CD4-positive, alpha-beta T cell treated with Interleukin-17A for 1 hour (primary cell): ENCODE measurements at regions not wholly inside any gene's neighbourhood (a gene's known extent, or its start where the extent isn't known, plus 50 kb on each side); places are given as distances from the start of the nearest gene placed in this dataset.

Experiments used
- DNase-seq: peaks from one replicate; pipeline ENCODE4 v3.0.0-alpha.2; 2020

DNA sequence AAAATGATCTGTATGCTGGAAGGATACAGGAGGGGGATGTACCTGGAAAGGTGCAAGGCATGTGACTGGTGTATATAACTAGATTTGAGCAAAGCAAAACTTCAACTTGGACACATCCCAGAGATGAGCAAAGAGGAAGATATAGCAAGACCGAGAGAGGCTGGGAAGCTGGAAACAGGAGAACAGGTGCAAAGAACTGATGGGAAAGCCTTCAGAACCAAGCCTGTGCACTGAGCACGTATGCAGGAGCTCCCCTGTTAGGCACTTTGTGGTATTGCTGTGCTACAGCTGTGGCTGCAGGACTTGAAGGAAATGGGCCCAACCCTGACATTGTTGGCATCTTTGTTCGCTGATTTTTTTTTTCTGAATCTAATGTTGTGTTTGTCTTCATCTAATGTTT lies 120.7 kb upstream of the PWP1 start:
- DNase-seq = no peak

- DNase-seq = no peak
Observed at GRCh38 chr12:107565551-107565950, 120.0 kb upstream of the PWP1 start.

DNA sequence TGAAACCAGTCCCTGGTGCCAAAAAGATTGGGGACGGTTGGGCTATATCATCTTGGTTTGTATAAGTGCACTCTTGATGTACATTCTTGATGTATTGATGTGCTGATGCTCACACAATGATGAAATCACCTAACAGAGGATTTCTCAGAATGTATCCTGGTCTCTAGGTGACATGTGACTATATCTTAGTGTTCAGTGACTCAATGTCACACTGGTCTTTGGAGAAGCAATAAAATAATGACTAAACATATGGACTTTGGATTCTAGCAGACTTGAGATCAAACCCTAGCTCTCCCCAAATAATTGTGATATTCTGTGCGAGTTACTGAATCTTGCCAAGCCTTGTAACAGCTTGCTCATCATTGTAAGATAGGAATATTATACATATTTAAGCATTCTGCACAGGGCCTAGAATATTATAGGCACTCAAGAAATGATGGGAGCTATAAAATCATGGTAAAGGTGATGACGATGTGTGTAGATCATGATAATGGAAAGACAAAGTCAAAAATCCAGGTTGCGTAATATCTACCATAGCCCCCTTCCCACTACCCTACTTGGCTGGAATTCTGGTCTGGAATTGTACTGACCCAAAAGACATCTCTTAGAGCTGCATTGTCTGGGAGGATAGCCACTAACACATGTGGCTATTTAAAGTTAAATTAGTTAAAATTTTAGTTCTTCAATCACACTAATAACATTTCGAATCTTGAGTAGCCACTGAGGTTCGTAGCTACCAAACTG lies 117.6 kb upstream of the PWP1 start:
- no peak for DNase-seq

GRCh38 chr12:107568718-107569117 lies 116.9 kb upstream of the PWP1 start:
- no peak for DNase-seq

GRCh38 chr12:107570721-107571120 lies 114.9 kb upstream of the PWP1 start:
- no peak for DNase-seq

GRCh38 chr12:107571492-107571891 lies 114.1 kb upstream of the PWP1 start:
- no peak for DNase-seq

DNA sequence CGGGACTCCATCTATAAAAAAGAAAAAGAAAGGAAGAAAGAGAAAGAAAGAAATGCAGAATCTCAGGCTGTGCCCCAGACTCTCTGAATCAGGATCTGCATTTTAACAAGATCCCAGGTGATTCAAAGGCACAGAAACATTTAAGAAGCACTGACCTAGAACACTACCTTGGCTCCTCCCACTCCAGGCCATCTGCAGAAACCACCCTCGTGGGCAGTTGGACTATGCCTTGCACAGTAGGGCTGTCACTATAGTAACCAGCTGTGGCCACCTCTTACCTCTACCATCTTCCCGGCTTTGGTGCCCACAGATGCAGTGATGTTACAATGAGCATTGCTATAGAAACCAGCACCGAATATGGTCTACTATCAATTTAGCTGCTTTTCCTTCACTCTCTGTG lies 110.9 kb upstream of the PWP1 start:
- DNase-seq = no peak

DNA sequence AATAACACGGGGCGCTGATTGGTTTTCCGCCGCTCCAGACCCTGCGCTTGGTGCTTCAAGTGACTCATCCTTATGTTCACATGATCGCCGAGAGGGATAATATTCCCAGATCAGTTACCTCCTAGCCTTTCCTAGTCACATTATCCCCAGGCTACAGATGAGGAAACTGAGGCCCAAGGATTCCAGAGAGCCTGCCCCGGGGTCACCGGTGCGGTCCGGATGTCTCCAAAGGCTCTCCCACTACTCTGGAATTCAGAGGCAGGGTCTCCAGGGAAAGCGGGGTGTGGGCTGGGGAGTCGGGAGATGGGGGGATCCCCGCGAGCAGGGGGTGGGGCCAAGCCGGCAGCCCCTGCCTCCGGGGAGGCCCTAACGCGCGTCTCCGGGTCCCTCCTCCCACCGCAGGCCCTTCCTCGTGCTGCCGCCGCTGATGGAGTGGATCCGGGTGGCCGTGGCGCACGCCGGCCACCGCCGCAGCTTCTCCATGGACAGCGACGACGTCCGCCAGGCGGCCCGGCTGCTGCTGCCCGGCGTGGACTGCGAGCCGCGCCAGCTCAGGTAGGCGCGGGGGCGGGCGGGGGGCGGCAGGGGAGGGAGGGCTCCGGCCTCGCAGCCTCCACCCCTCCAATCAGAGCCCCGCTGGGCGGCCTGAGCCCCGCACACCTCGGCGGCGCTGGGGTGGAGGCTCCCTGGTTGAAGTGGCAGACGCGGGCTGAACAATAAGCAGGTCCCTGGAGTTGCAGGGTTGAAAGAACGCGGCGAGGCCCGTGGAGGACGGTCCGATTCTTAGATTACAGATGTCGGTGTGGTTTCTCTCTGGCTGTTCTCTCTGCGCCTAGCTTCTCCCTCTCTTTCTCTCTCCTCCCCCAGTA lies 104.6 kb upstream of the PWP1 start:
- no peak for DNase-seq

GRCh38 chr12:107581619-107582015 lies 104.0 kb upstream of the PWP1 start:
- no peak for DNase-seq

GRCh38 chr12:107583551-107583950 lies 102.0 kb upstream of the PWP1 start:
- no peak for DNase-seq

- DNase-seq = no peak
Observed at GRCh38 chr12:107584563-107584962, 101.0 kb upstream of the PWP1 start.

- DNase-seq = no peak
Observed at GRCh38 chr12:107586256-107586970, 99.2 kb upstream of the PWP1 start.

GRCh38 chr12:107590413-107590812 lies 95.2 kb upstream of the PWP1 start:
- DNase-seq = no peak

GRCh38 chr12:107590814-107591375 lies 94.7 kb upstream of the PWP1 start:
- no peak for DNase-seq

GRCh38 chr12:107593713-107594381 lies 91.8 kb upstream of the PWP1 start:
- DNase-seq = no peak

- DNase-seq = no peak
Observed at GRCh38 chr12:107594995-107595394, 90.6 kb upstream of the PWP1 start.

DNA sequence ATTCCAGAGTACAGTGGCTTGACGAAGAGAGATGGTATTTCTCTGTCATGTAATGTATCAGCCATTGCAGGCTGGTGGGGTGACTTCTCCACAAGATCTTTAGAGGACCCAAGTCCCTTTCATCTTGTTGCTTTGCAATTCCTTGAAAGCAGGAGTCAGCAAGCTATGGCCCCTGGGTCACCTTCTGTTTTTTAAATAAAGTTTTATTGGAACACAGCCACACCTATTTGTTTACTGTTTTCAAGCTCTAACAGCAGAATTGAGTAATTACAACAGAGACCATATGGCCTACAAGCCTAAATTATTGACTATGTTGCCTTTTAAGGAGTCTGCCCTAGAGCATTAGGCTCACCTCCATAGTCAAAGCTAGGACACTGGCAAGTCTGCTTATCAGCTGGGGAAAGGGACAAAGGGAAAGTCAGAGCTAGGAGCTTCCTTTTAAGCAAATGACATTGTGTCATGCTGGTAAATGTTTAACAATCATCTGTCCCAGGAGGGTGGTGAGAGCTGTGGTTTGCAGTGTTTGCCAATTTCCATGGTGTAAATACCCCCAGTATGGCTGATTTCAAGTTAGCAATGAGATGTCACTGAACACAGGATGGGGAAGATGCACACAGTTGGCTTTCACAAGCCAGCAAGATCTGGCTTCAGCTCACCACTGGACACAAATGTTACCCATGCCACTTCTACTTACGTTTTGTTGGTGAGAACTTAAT lies 87.7 kb upstream of the PWP1 start:
- no peak for DNase-seq

GRCh38 chr12:107598906-107599305 lies 86.7 kb upstream of the PWP1 start:
- DNase-seq = no peak

DNA sequence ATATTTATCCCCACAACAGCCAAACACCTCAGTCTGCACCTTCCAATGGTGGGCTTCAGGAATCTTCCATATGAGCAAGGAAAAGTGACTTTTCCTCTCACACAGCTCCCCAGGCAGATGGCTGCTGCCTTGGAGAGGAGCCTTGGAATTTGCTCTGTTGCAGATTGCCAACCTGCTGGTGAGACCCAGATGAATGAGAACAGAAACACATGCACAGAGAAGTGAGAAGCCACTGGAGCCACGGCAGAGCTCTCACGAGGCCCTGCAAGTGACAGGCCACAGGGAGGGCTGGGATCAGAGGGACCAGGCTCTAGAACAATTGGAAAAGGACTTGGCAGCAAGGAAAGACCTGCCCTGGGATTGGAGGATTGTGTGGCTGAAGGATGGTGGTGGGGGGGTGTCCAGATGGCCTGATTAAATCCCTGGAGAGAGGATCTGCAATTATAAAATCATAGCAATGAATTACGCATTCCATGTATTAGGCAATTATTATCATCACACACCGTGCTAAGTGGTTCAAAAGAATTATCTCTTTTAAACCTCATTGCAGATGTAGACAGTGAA lies 84.9 kb upstream of the PWP1 start:
- DNase-seq = no peak

DNA sequence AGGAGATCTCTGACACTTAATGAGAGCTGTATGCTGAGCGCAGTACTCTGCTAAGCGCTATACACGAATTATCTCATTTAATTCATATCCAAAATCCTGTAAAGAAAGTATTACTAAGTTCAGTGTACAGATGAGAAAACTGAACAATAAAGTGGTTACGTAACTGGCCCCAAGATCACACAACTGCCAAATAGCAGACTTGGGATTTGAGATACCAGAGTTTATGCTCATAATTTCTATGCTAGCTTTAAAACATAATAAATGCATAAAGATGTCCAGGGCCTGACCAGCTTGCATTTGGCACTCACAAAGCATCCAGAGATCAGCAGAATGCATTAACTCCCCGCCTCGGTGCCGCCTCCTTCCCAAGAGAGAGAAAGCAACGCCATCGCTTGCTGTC lies 83.2 kb upstream of the PWP1 start:
- DNase-seq = no peak

- no peak for DNase-seq
Observed at GRCh38 chr12:107605293-107605692, 80.3 kb upstream of the PWP1 start.
